Type B pancreatic cell (in vitro differentiated cells): ENCODE measurements at regions not wholly inside any gene's neighbourhood (a gene's known extent, or its start where the extent isn't known, plus 50 kb on each side); places are given as distances from the start of the nearest gene placed in this dataset.

ENCODE experiments used
- DNase-seq: peaks from one replicate; pipeline ENCODE4 v3.0.0; 2021; ENCODE audit warnings: mixed read lengths; ENCODE audit not compliant: unreplicated experiment; ENCODE audit errors: extremely low spot score
- H3K27ac Mint-ChIP-seq: 2 replicates; pipeline ENCODE4 v1.8.0; 2021; ENCODE audit warnings: mild to moderate bottlenecking, mixed read lengths
- H3K27me3 Mint-ChIP-seq: 2 replicates; pipeline ENCODE4 v1.8.0; 2021; ENCODE audit warnings: mixed read lengths
- H3K36me3 Mint-ChIP-seq: 2 replicates; pipeline ENCODE4 v1.8.0; 2021; ENCODE audit warnings: mixed read lengths
- H3K4me1 Mint-ChIP-seq: one replicate; pipeline ENCODE4 v1.8.0; 2021; ENCODE audit warnings: mixed read lengths; ENCODE audit not compliant: unreplicated experiment
- H3K4me3 Mint-ChIP-seq: 2 replicates; pipeline ENCODE4 v1.8.0; 2021; ENCODE audit warnings: mild to moderate bottlenecking, mixed read lengths
- H3K9me3 Mint-ChIP-seq: 2 replicates; pipeline ENCODE4 v1.8.0; 2021; ENCODE audit warnings: mixed read lengths
- TF ChIP-seq, protein P1 (sequence below): fragments of 200-600 bp; sonication (generic); conservative IDR thresholded peaks from 2 replicates; pipeline ENCODE4 v1.5.0; 2021; ENCODE audit warnings: antibody characterized with exemption, mild to moderate bottlenecking

DNA sequence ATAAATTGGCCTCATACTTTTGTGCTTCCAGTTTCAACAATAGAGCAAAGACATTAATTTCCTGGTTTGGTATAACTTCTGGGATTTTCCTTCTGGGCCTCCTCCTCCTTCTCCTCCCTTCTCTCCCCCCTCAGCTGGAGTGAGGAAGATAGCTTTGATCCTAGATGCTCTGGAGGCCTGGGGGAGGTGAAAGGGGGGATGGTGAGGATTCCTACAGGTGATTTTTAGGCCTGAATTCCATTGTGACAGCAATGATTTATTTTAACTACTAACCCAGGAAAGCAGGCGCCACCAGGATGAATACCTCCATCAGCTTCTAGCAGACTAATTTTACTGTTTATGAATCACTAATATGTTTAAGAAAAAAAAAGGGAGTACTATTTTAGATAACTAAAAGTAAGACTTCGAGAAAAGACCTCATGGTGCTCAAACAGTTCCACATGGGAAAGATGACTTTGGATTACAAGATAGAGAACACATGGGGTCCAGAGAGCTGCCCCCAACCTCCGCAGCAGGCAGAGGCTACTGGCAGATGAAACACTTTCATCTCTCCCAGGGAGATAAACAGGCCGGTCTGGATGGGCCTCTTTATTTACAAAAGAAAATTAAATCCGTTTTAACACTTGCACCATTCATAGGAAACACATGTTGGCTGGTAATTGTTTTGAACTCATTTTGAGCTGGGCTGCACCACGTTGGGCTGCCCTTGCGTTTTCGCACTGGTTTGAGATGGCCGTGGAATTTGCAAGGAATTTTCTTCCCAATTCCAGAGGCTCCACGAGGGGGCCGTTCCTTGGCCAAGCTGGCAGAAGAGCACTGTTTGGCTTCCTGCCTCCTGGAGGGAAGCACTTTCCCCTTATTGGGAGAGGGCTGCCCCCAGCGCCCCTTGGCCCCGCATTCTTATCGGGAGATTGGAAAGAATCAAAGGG is 125.1 kb upstream of the STX18 start:
- peaks cover 9% of the 10 kb centered on the region for H3K27me3 Mint-ChIP-seq
- TF ChIP-seq, protein P1, sequence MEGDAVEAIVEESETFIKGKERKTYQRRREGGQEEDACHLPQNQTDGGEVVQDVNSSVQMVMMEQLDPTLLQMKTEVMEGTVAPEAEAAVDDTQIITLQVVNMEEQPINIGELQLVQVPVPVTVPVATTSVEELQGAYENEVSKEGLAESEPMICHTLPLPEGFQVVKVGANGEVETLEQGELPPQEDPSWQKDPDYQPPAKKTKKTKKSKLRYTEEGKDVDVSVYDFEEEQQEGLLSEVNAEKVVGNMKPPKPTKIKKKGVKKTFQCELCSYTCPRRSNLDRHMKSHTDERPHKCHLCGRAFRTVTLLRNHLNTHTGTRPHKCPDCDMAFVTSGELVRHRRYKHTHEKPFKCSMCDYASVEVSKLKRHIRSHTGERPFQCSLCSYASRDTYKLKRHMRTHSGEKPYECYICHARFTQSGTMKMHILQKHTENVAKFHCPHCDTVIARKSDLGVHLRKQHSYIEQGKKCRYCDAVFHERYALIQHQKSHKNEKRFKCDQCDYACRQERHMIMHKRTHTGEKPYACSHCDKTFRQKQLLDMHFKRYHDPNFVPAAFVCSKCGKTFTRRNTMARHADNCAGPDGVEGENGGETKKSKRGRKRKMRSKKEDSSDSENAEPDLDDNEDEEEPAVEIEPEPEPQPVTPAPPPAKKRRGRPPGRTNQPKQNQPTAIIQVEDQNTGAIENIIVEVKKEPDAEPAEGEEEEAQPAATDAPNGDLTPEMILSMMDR = no peak
- peaks cover 4% of the 10 kb centered on the region for H3K36me3 Mint-ChIP-seq
- DNase-seq = no peak
- H3K27ac Mint-ChIP-seq = peak overlapping the region; percentile 40
- H3K4me3 Mint-ChIP-seq = peak overlapping the region; percentile 40
- H3K9me3 Mint-ChIP-seq = no peaks in the 10 kb centered on the region
- peaks cover 39% of the 10 kb centered on the region for H3K4me1 Mint-ChIP-seq

DNA sequence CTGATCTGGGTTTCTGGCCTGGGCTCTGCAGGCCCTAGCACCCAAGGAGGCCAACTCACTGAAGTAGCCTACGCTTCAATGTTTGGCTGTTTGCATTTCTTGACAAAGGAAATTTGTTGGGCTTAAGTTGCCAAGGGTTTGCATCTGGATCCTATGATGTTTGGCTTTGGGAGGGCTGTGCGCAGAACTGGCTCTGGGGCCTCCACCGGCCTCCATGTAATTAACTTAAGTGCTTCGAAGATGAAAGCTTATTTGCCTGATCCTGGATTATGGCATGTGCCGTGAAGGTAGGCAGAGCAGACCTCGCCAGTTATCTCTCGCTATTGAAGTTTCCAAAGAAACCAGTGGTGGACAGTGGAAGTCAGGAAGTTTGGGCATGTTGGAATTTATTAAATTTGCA is 124.3 kb upstream of the STX18 start:
- peaks cover 35% of the 10 kb centered on the region for H3K4me1 Mint-ChIP-seq
- H3K27ac Mint-ChIP-seq = peak overlapping the region; percentile 40
- peak overlapping the region; percentile 65 for H3K4me3 Mint-ChIP-seq
- no peak for DNase-seq
- TF ChIP-seq, protein P1 = no peak
- H3K27me3 Mint-ChIP-seq = peaks cover 9% of the 10 kb centered on the region
- no peaks in the 10 kb centered on the region for H3K9me3 Mint-ChIP-seq
- H3K36me3 Mint-ChIP-seq = peaks cover 4% of the 10 kb centered on the region

DNA sequence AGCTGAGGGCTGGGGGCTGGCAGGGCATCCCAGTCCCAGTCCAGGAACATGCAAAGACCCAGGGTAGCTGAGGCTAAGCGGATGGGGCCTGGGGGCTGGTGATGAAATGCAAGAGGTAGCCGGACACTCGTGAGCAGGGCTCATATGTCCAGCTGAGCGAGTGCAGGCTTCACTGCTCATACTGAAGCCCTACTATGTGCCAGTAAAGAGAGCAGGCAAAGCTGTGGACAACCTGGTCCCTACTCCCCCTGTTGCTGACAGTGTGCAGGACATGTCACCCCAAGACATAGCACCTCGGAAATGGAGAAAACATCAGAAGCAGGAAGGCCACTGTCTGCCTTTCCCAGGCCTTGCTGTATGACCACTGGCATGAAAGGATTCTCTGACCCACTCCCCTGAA is 122.4 kb upstream of the STX18 start:
- Mint-ChIP-seq H3K27me3 (peaks cover 9% of the 10 kb centered on the region), H3K4me3 (no peak overlapping the region), H3K36me3 (peaks cover 7% of the 10 kb centered on the region), H3K4me1 (peaks cover 35% of the 10 kb centered on the region), H3K9me3 (no peaks in the 10 kb centered on the region), H3K27ac (no peak overlapping the region)
- DNase-seq = no peak
- TF ChIP-seq, protein P1 = no peak

DNA sequence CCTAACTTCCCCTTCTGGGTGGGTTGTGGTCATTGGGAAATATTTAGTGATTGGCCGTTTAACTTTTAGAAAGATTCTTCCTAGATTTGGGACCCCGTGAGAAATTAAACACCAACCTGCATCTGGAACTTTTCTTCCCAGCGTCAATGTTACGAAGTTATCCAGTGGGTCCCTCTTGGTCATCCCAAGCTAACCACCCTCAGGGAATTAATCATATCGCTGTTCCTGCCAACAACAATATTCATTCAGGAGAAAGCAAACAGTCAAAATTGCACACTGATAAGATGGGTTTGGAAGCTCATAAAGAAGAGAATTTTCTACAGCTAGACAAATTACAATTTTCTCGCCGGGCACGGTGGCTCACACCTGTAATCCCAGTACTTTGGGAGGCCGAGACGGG is 121.2 kb upstream of the STX18 start:
- peaks cover 28% of the 10 kb centered on the region for H3K4me1 Mint-ChIP-seq
- no peaks in the 10 kb centered on the region for H3K9me3 Mint-ChIP-seq
- TF ChIP-seq, protein P1 = no peak
- no peak overlapping the region for H3K27ac Mint-ChIP-seq
- DNase-seq = no peak
- peaks cover 11% of the 10 kb centered on the region for H3K36me3 Mint-ChIP-seq
- no peak overlapping the region for H3K4me3 Mint-ChIP-seq
- H3K27me3 Mint-ChIP-seq = peaks cover 6% of the 10 kb centered on the region

DNA sequence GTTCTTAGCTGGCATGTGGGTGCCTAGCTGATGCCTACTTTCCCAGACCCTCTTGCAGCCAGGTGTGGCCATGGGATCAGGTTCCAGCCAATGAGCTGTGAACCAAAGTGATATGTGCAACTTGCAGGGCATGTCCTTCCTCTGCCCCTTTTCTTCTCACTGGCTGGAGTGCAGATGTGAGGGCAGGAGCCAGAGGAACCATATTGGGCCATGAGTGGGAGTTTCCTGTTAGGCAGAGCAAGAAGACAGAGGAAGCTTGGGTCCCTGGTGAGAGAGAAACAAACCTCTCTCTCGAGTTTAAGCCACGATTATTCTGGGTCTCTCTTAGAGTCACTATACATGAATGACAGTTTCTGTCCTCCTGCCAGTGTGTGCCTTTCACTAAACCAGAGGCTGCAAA is 120.4 kb upstream of the STX18 start:
- H3K9me3 Mint-ChIP-seq = no peaks in the 10 kb centered on the region
- H3K27me3 Mint-ChIP-seq = peaks cover 5% of the 10 kb centered on the region
- TF ChIP-seq, protein P1 = no peak
- peaks cover 22% of the 10 kb centered on the region for H3K4me1 Mint-ChIP-seq
- H3K4me3 Mint-ChIP-seq = no peak overlapping the region
- DNase-seq = no peak
- H3K27ac Mint-ChIP-seq = no peak overlapping the region
- H3K36me3 Mint-ChIP-seq = peaks cover 11% of the 10 kb centered on the region
